ENCODE measurements at regions not wholly inside any gene's neighbourhood (a gene's known extent, or its start where the extent isn't known, plus 50 kb on each side); places are given as distances from the start of the nearest gene placed in this dataset.

GRCh38 chr6:81894306-81894705 lies 141.8 kb upstream of the TENT5A start:
- no peak overlapping the region for H3K4me3 ChIP-seq (replicated peaks; ENCODE audit: insufficient read depth, low read length)
- H3K27ac ChIP-seq (replicated peaks), result no peak overlapping the region
- no peak for DNase-seq (ENCODE audit: low read depth in 1 of 2, low spot score in 1 of 2)

DNA sequence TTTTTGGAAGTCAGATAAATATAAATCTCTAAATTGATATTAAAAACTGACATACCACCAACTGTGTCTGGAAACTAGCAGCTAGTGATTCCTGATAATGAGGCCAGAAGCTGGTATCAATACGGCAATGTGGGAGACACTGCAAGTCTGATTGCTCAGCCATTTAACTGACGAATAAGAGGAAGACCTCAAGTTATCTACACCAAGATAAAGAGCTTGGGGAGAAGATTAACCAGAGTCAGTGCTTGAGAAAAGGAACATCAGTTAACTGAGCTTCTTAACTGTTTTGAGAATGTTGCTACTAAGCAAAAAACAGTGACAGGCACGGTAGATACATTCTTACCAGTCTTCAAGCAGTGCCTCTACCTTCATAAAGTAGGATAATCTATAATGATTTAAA lies 140.4 kb upstream of the TENT5A start:
- Histone ChIP-seq H3K27ac (replicated peaks) (no peak overlapping the region), H3K4me3 (replicated peaks; ENCODE audit: insufficient read depth, low read length) (no peak overlapping the region), H3K27me3 (ENCODE audit: insufficient read depth, poor library complexity, severe bottlenecking) (no peaks in the 10 kb centered on the region)
- TF ChIP-seq REST (IDR thresholded peaks at IDR 0.05; ENCODE audit: insufficient replicate concordance, low read depth), result no peak
- no peak for TF ChIP-seq SPI1 (IDR thresholded peaks at IDR 0.05; ENCODE audit: borderline replicate concordance, low read depth)
- no peak for TF ChIP-seq CTCF (IDR thresholded peaks at IDR 0.05; ENCODE audit: insufficient read depth, low read length)
- TF ChIP-seq POLR2AphosphoS5 (IDR thresholded peaks at IDR 0.05; ENCODE audit: low read depth), result no peak
- TF ChIP-seq GABPA (IDR thresholded peaks at IDR 0.05; ENCODE audit: low read depth), result no peak
- DNase-seq (ENCODE audit: low read depth in 1 of 2, low spot score in 1 of 2), result no peak

More at GRCh38 chr6:81894306-81894705, 141.8 kb upstream of the TENT5A start:
- TF ChIP-seq POLR2AphosphoS5 (IDR thresholded peaks at IDR 0.05; ENCODE audit: low read depth), result no peak
- no peak for TF ChIP-seq CTCF (IDR thresholded peaks at IDR 0.05; ENCODE audit: insufficient read depth, low read length)
- TF ChIP-seq SPI1 (IDR thresholded peaks at IDR 0.05; ENCODE audit: borderline replicate concordance, low read depth), result no peak
- no peak for TF ChIP-seq GABPA (IDR thresholded peaks at IDR 0.05; ENCODE audit: low read depth)
- no peak for TF ChIP-seq REST (IDR thresholded peaks at IDR 0.05; ENCODE audit: insufficient replicate concordance, low read depth)
- H3K27me3 ChIP-seq (ENCODE audit: insufficient read depth, poor library complexity, severe bottlenecking), result no peaks in the 10 kb centered on the region

DNA sequence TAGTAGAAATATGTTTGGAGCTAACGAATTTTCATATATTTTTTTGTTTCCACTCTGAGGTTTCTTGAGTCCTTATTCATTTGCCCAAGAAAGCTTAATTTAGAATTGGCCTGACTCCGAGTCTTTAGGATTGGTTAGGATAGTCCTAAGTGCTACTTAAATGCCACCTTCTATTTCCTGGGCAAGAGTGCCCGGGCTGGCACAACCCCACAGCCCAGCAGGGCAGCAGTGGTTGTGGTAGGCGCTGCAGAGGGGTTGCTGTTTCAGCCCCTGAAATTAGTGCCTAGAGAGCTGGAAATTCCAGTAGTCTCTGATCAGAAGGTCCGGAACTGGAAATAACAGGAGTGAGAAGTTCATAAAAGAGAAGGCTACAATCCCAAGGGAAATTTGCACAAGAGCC lies 139.4 kb upstream of the TENT5A start:
- H3K4me3 ChIP-seq (replicated peaks; ENCODE audit: insufficient read depth, low read length), result no peak overlapping the region
- DNase-seq (ENCODE audit: low read depth in 1 of 2, low spot score in 1 of 2), result no peak
- H3K27me3 ChIP-seq (ENCODE audit: insufficient read depth, poor library complexity, severe bottlenecking), result no peaks in the 10 kb centered on the region
- no peak overlapping the region for H3K27ac ChIP-seq (replicated peaks)
- no peak for TF ChIP-seq CTCF (IDR thresholded peaks at IDR 0.05; ENCODE audit: insufficient read depth, low read length)
- TF ChIP-seq REST (IDR thresholded peaks at IDR 0.05; ENCODE audit: insufficient replicate concordance, low read depth), result no peak
- TF ChIP-seq SPI1 (IDR thresholded peaks at IDR 0.05; ENCODE audit: borderline replicate concordance, low read depth), result no peak
- TF ChIP-seq GABPA (IDR thresholded peaks at IDR 0.05; ENCODE audit: low read depth), result no peak
- no peak for TF ChIP-seq POLR2AphosphoS5 (IDR thresholded peaks at IDR 0.05; ENCODE audit: low read depth)

Measured in HL-60 (cell line).